Posterior cingulate gyrus (tissue), 11 donors: ENCODE measurements at regions not wholly inside any gene's neighbourhood (a gene's known extent, or its start where the extent isn't known, plus 50 kb on each side); places are given as distances from the start of the nearest gene placed in this dataset.

ENCODE experiments used
- DNase-seq, 10 donors: peaks; one replicate each; pipeline versions ENCODE4 v3.0.0 to v3.0.0-alpha.2; 2020 to 2021; ENCODE audit warnings: mixed read lengths in 3 of 10
- intact Hi-C: fragments of 100-400 bp; cut with DNase I; formaldehyde crosslinking; loops from one replicate; pipeline ENCODE4 v1.15.1; 2023

DNA sequence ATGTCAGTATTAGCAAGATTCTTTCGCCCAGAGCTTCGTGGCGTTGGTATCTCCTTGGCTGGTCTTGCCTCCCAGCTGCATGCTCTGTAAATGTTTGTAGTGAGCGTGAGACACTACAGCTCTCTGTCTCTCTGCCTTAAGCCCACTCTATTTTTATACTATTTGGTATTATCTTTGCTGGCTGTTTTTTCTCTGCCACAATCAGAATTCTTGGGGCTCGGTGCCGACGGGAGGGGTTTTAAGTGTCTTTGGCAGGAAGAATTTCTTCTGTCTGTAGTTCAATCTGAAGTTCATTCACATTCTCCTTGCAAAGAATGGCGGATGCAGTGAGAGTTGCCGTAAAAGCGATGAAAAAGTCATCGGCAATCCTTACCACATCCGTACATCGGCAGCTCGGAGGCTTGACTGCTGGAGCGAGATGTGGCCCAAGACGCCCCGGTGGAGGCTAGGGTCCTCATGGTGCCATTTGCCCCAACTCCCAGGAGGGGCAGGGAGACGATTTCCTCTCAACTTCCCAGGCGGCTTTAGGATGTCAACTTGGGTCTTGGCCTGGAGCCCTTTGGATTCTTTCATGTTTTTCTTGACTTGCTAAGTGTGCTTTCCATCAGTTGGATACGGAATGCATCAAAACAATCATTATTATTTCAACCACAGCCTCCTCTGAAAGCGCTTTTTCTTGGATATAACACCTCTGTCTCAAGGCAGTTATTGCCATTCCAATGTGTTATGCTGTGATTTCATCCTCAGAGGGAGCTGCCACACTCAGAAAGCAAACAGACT lies 132.3 kb upstream of the SDK2 start:
- intact Hi-C loops = no loop called here
- peak in 3 of 10 donors; percentile 7 to 56 (median 18) for DNase-seq

GRCh38 chr17:73777131-73777449 lies 132.8 kb upstream of the SDK2 start:
- peak in 1 of 10 donors; percentile 48 for DNase-seq
- intact Hi-C loops = no loop called here

DNA sequence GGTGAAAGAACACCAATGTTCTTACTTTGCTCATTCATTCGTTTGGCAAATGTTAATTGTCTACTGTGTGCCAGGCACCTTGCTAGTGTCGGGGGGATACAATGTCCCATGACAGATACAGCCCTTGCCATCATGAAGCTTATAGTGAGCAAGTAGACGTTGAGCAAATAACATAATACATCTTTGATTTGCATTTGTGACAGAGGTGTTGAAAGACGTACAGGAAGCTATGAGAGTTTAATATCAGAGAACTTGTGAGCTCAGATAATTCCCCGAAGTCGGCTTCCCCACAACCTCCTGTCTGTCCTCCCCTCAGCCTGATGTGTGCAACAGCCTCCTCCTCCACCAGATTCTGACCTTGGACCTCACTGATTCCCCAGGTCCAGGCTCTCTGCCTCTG lies 138.0 kb upstream of the SDK2 start:
- no peak for DNase-seq
- intact Hi-C loops = no loop called here

- intact Hi-C loops = no loop called here
- peak in 1 of 10 donors; percentile 24 for DNase-seq
Observed at GRCh38 chr17:73782641-73783381, 138.6 kb upstream of the SDK2 start.

GRCh38 chr17:73783382-73783766 lies 139.1 kb upstream of the SDK2 start:
- intact Hi-C loops = no loop called here
- DNase-seq = no peak

DNA sequence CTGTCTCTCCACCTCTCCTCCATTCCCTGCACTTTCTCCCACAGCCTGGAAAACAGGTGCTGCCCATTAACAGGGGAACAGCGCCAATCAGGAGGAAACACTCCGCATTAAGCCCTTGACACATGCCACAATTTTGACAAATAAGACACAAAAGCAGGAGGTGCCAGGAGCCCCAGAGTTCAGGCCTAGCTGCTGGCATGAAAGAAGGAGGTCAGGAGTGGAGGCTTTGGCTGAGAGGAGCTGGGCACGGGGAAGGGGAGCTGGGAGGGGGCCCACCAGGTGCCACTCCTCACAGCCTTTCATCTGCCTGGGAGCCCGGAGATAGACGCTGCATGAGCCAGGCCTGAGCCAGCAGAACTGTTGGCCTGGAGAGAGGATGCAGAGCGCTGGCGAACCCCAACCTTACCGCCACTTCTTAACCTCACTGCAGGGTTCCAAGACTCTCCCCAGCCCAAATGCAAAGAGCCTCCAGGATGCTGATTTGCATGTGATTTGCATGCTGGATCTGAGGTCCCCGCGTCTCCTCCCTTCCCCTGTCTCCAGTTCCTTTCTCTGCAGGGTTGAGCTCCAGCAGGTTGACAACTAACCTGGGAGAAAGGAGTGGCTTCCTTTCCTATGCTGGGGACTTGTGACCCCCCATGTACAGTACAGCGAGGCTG lies 139.8 kb upstream of the SDK2 start:
- peak in 1 of 10 donors; percentile 69 for DNase-seq
- intact Hi-C loops = no loop called here

DNA sequence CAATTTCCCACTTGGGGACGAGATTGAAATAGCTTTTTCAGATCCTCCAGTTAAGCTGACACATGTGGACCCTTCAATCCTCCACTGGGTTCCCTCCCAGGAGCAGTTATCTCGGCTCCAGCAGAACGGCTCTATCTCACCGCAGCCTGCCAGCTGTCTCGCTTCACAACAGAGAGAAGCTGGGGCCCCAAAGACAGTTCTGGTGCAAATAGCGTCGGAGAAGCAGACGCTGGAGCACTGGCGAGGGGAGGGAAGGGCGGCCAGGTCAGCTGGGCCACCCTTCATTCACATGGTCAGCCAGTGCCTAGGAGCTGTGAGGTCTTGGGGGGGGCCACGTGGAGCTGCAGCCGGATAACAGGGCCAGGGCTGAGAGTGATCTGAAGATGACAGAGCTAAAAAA lies 141.3 kb upstream of the SDK2 start:
- peak in 2 of 10 donors; percentile 40 to 71 for DNase-seq

DNA sequence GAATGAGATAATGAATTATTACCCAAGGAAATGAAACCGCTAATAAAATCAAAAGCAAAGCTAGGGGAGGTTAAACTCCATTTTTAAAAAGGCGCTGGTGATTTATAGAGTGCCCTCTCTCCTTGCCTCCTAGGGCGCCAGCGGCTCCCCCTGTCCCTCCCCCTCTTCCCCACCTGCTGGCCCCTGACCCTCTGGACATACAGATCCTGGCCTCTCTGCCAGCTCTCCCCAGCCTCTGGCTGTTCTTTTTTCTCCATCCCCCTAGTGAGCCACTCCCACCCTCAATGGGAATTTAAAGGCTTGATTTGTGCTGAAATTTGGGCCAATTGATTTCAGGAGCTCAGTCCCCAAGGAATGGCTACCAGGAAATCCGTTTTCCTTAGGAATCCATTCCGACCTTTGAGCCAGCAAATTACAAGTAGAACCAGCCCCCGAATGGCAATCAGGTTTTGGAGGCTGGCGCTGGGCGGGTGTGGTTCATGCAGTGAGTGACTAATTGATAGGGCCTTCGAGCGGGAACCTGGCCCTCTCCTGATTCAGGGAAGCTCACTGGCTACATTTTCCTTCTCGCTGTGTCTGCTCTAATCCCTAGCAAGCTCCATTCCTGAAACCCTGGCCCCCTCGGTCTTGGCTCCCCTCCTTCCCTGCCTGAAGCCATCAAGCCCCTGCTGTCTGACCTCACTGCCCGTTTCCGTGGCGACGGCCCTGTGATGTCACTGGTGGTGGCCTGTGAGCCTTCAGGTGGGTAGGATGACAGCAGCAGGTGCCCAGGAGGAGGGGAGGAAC lies 141.9 kb upstream of the SDK2 start:
- intact Hi-C loops = no loop called here
- peak in 2 of 10 donors; percentile 39 to 79 for DNase-seq

More for the DNA sequence above, 141.3 kb upstream of the SDK2 start:
- intact Hi-C loops = no loop called here

GRCh38 chr17:73787076-73788059 lies 143.1 kb upstream of the SDK2 start:
- intact Hi-C loops = no loop called here
- DNase-seq = peak in 1 of 10 donors; percentile 42

GRCh38 chr17:73788111-73788510 lies 143.9 kb upstream of the SDK2 start:
- intact Hi-C loops = no loop called here
- DNase-seq = no peak

- intact Hi-C loops = no loop called here
- no peak for DNase-seq
Observed at GRCh38 chr17:73791121-73791520, 146.9 kb upstream of the SDK2 start.

DNA sequence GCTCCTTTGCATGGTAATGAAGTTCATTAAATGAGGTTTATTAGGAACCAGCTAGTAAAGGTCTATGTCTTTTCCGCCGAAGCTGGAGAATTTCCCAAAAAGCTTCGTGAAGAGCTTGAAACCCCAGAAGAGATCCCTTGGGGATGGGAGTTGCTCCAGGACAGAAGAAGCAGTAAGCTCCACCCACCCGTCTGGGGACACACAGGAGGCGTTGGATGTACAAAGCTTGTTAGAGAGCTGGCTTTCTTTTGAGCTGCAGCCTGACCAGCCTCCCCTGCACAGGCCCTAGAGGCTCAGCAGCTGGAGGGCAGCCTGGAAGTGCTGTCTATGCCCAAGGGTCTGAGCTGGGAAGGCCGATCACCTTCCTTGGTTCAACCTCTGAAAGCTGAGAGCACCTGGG lies 147.4 kb upstream of the SDK2 start:
- intact Hi-C loops = no loop called here
- peak in 4 of 10 donors; percentile 25 to 88 (median 62) for DNase-seq

- DNase-seq = no peak
- intact Hi-C loops = no loop called here
Observed at GRCh38 chr17:73792994-73793393, 148.7 kb upstream of the SDK2 start.

GRCh38 chr17:73794336-73794735 lies 150.1 kb upstream of the SDK2 start:
- intact Hi-C loops = no loop called here
- DNase-seq = no peak

- DNase-seq = no peak
- intact Hi-C loops = no loop called here
Observed at GRCh38 chr17:73795730-73796129, 151.5 kb upstream of the SDK2 start.

DNA sequence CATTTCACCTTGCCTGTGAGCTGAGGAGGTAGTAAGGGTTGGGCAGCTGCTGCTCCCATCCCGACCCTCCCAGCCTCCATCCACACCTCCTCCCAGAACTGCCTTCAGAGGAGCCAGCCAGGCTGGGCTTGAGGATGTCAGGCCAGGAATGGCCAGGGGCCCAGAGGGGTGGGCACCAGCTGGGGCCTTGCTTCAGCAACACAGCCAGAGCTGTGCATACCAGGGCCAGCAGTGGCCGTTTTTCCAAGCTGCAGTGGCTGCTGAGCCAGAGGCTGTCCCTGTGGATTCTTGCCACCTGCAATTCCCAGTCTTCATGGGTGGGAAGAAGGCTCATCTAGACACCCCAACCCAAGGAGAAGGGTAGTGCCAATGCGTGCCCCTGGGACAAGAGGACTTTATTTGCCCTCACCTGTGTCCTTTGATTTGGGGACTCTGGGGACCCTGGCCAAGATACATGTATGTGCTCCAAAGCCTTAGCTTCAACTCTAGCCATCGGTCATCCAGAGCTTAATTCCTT lies 153.4 kb upstream of the SDK2 start:
- intact Hi-C loops = no loop called here
- peak in 1 of 10 donors; percentile 73 for DNase-seq

- intact Hi-C loops = no loop called here
- no peak for DNase-seq
Observed at GRCh38 chr17:73798111-73798748, 154.0 kb upstream of the SDK2 start.

- no peak for DNase-seq
- intact Hi-C loops = no loop called here
Observed at GRCh38 chr17:73799096-73799495, 154.9 kb upstream of the SDK2 start.
